Coronary artery (tissue), 2 donors: ENCODE measurements at regions not wholly inside any gene's neighbourhood (a gene's known extent, or its start where the extent isn't known, plus 50 kb on each side); places are given as distances from the start of the nearest gene placed in this dataset.

Experiments
- DNase-seq: peaks from one replicate; pipeline ENCODE4 v3.0.0-alpha.2; 2017; ENCODE audit warnings: low spot score
- H3K27ac ChIP-seq, 2 donors: fragments of 200-600 bp; sonication (generic); one replicate each; pipeline ENCODE4 v1.5.1; 2016 to 2019
- H3K4me3 ChIP-seq: fragments of 200-600 bp; sonication (generic); 2 replicates; pipeline ENCODE4 v1.5.1; 2016; ENCODE audit warnings: mild to moderate bottlenecking, moderate library complexity
- CTCF ChIP-seq: fragments of 200-600 bp; sonication (generic); IDR thresholded peaks from one replicate; pipeline ENCODE4 v1.5.1; 2019; ENCODE audit warnings: antibody characterized with exemption

GRCh38 chr9:118761016-118761790 lies 608.0 kb downstream of the BRINP1 start:
- DNase-seq = no peak
- Histone ChIP-seq H3K4me3 (no peak overlapping the region), H3K27ac (no peak overlapping the region)
- no peak for TF ChIP-seq CTCF

- no peak for DNase-seq
- no peak for TF ChIP-seq CTCF
Observed at GRCh38 chr9:118767571-118767970, 601.7 kb downstream of the BRINP1 start.

GRCh38 chr9:118782790-118783463 lies 586.3 kb downstream of the BRINP1 start:
- H3K27ac ChIP-seq = no peak overlapping the region
- no peak for TF ChIP-seq CTCF
- H3K4me3 ChIP-seq = no peak overlapping the region
- no peak for DNase-seq

More at GRCh38 chr9:118767571-118767970, 601.7 kb downstream of the BRINP1 start:
- no peak overlapping the region for H3K4me3 ChIP-seq
- H3K27ac ChIP-seq = no peak overlapping the region

GRCh38 chr9:118784033-118784432 lies 585.2 kb downstream of the BRINP1 start:
- no peak for DNase-seq
- H3K27ac ChIP-seq = no peak overlapping the region
- no peak for TF ChIP-seq CTCF
- no peak overlapping the region for H3K4me3 ChIP-seq

GRCh38 chr9:118785456-118785855 lies 583.8 kb downstream of the BRINP1 start:
- DNase-seq = no peak
- TF ChIP-seq CTCF = no peak
- no peak overlapping the region for H3K4me3 ChIP-seq
- H3K27ac ChIP-seq = no peak overlapping the region

GRCh38 chr9:118786877-118787276 lies 582.4 kb downstream of the BRINP1 start:
- no peak overlapping the region for H3K4me3 ChIP-seq
- H3K27ac ChIP-seq = no peak overlapping the region
- TF ChIP-seq CTCF = no peak
- no peak for DNase-seq

- H3K27ac ChIP-seq = no peak overlapping the region
- no peak for DNase-seq
Observed at GRCh38 chr9:118809160-118809625, 560.0 kb downstream of the BRINP1 start.

More at GRCh38 chr9:118809160-118809625, 560.0 kb downstream of the BRINP1 start:
- no peak overlapping the region for H3K4me3 ChIP-seq
- TF ChIP-seq CTCF = no peak
